H1 (cell line): ENCODE measurements at regions not wholly inside any gene's neighbourhood (a gene's known extent, or its start where the extent isn't known, plus 50 kb on each side); places are given as distances from the start of the nearest gene placed in this dataset.

ENCODE experiments used
- CTCF ChIA-PET: fragments of 300-600 bp; sonication (Branson Sonifier 250); formaldehyde crosslinking; loops from one replicate; lab custom pipeline; 2021; ENCODE audit not compliant: partially characterized antibody; lab: Charles Lee
- POLR2A ChIA-PET: fragments of 300-600 bp; sonication (Branson Sonifier 250); formaldehyde crosslinking; loops from one replicate; lab custom pipeline; 2021; ENCODE audit warnings: inconsistent platforms; ENCODE audit not compliant: partially characterized antibody; lab: Charles Lee
- DNase-seq, 2 experiments: peaks; one replicate each; pipeline versions ENCODE4 v3.0.0 to v3.0.0-alpha.2; 2010 to 2022; ENCODE audit warnings: low spot score in 2 of 2, low read depth in 1 of 2, mixed read lengths in 1 of 2
- FAIRE-seq: peaks from 2 replicates; lab custom pipeline; 2011; peaks lifted over from hg19 to GRCh38; lab: Jason Lieb, UNC
- H2AFZ ChIP-seq: 2 replicates; pipeline ENCODE4 v1.8.1; 2012; ENCODE audit warnings: low read length, inconsistent platforms
- H2AK5ac ChIP-seq: 2 replicates; pipeline ENCODE4 v1.6.1; 2013; ENCODE audit warnings: low read depth, low read length
- H2BK120ac ChIP-seq: replicated peaks from 2 replicates; pipeline ENCODE3; 2013; ENCODE audit warnings: low read depth, low read length, inconsistent platforms
- H2BK12ac ChIP-seq: 2 replicates; pipeline ENCODE4 v1.6.1; 2013; ENCODE audit warnings: low read depth, low read length
- H2BK15ac ChIP-seq: 2 replicates; pipeline ENCODE4 v1.6.1; 2013; ENCODE audit warnings: low read length
- H2BK20ac ChIP-seq: 2 replicates; pipeline ENCODE4 v1.6.1; 2013; ENCODE audit warnings: low read length
- H2BK5ac ChIP-seq: 2 replicates; pipeline ENCODE4 v1.6.1; 2013; ENCODE audit warnings: low read depth, low read length
- H3K14ac ChIP-seq: 2 replicates; pipeline ENCODE4 v1.6.1; 2013; ENCODE audit warnings: inconsistent platforms; ENCODE audit not compliant: insufficient read length
- H3K18ac ChIP-seq: 2 replicates; pipeline ENCODE4 v1.6.1; 2013; ENCODE audit warnings: low read length; ENCODE audit errors: extremely low read depth
- H3K23ac ChIP-seq: 2 replicates; pipeline ENCODE4 v1.6.1; 2013; ENCODE audit warnings: inconsistent platforms; ENCODE audit not compliant: insufficient read length
- H3K23me2 ChIP-seq: 2 replicates; pipeline ENCODE4 v1.6.1; 2013; ENCODE audit warnings: low read depth, low read length
- H3K27ac ChIP-seq: 2 replicates; pipeline ENCODE4 v1.6.1; 2011; ENCODE audit warnings: low read depth, low read length, inconsistent platforms
- H3K27me3 ChIP-seq, 4 experiments: replicated peaks in 1 of 4; 1 replicate in 1 of 4; 2 replicates in 3 of 4; pipeline versions ENCODE4 v1.6.1 to v1.8.1; 2011 to 2013; ENCODE audit warnings: low read length in 3 of 4, mild to moderate bottlenecking in 3 of 4, inconsistent platforms in 2 of 4, mixed read lengths in 2 of 4, moderate library complexity in 1 of 4; ENCODE audit not compliant: control insufficient read depth in 3 of 4, insufficient read depth in 3 of 4; ENCODE audit errors: extremely low read depth in 1 of 4
- H3K36me3 ChIP-seq, 4 experiments: 2 replicates each; pipeline versions ENCODE4 v1.6.1 to v1.8.1; 2011 to 2013; ENCODE audit warnings: mild to moderate bottlenecking in 4 of 4, low read length in 3 of 4, moderate library complexity in 2 of 4, control low read depth in 1 of 4, inconsistent platforms in 1 of 4; ENCODE audit not compliant: insufficient read depth in 4 of 4, control insufficient read depth in 2 of 4
- H3K4ac ChIP-seq: replicated peaks from 2 replicates; pipeline ENCODE3; 2013; ENCODE audit warnings: low read length, low read depth, mixed read lengths, inconsistent platforms; ENCODE audit not compliant: insufficient read length
- H3K4me1 ChIP-seq, 4 experiments: replicated peaks in 1 of 4; 1 replicate in 1 of 4; 2 replicates in 3 of 4; pipeline versions ENCODE4 v1.6.1 to v1.8.1; 2011 to 2013; ENCODE audit warnings: low read length in 3 of 4, inconsistent platforms in 2 of 4, mixed read lengths in 1 of 4; ENCODE audit not compliant: insufficient read depth in 4 of 4, control insufficient read depth in 3 of 4
- H3K4me2 ChIP-seq, 2 experiments: 2 replicates each; pipeline versions ENCODE4 v1.6.1 to v1.8.1; 2011 to 2013; ENCODE audit warnings: low read depth in 2 of 2, low read length in 2 of 2, control low read depth in 1 of 2, inconsistent platforms in 1 of 2, mild to moderate bottlenecking in 1 of 2; ENCODE audit not compliant: insufficient read depth in 1 of 2
- H3K4me3 ChIP-seq, 4 experiments: fragments of 200-600, 300-600 bp in 1 of 4; sonication (generic), shearing (Covaris generic), sonication (Bioruptor Twin) in 1 of 4; 2 replicates each; pipeline versions ENCODE4 v1.5.1 to v1.8.1; 2011 to 2016; ENCODE audit warnings: low read length in 4 of 4, low read depth in 3 of 4, control low read depth in 2 of 4, inconsistent platforms in 2 of 4, mild to moderate bottlenecking in 2 of 4, mixed read lengths in 1 of 4, moderate library complexity in 1 of 4; ENCODE audit not compliant: insufficient read depth in 2 of 4; ENCODE audit errors: extremely low read depth in 1 of 4
- H3K56ac ChIP-seq: replicated peaks from 2 replicates; pipeline ENCODE3; 2013; ENCODE audit warnings: low read depth, mild to moderate bottlenecking, mixed read lengths, low read length, inconsistent platforms; ENCODE audit not compliant: insufficient read length
- H3K79me1 ChIP-seq: 2 replicates; pipeline ENCODE4 v1.6.1; 2013; ENCODE audit warnings: low read depth, low read length, control low read depth
- H3K79me2 ChIP-seq, 2 experiments: 2 replicates each; pipeline versions ENCODE4 v1.6.1 to v1.8.1; 2012 to 2013; ENCODE audit warnings: low read length in 2 of 2, mild to moderate bottlenecking in 2 of 2, inconsistent platforms in 1 of 2; ENCODE audit not compliant: insufficient read depth in 2 of 2, control insufficient read depth in 1 of 2
- H3K9ac ChIP-seq, 4 experiments: replicated peaks in 1 of 4; 1 replicate in 1 of 4; 2 replicates in 3 of 4; pipeline versions ENCODE4 v1.6.1 to v1.8.1; 2011 to 2013; ENCODE audit warnings: low read depth in 3 of 4, low read length in 3 of 4, control low read depth in 2 of 4, mild to moderate bottlenecking in 2 of 4, moderate library complexity in 2 of 4, inconsistent platforms in 1 of 4; ENCODE audit errors: extremely low read depth in 1 of 4
- H3K9me3 ChIP-seq, 2 experiments: 2 replicates each; pipeline versions ENCODE4 v1.6.1 to v1.8.1; 2012 to 2013; ENCODE audit warnings: mild to moderate bottlenecking in 2 of 2, moderate library complexity in 2 of 2, control low read depth in 1 of 2, inconsistent platforms in 1 of 2, low read depth in 1 of 2, low read length in 1 of 2, mixed read lengths in 1 of 2; ENCODE audit not compliant: insufficient read depth in 2 of 2
- H4K20me1 ChIP-seq, 2 experiments: replicated peaks in 1 of 2; 2 replicates each; pipeline versions ENCODE3 to v1.8.1; 2011 to 2013; ENCODE audit warnings: inconsistent platforms in 2 of 2, low read length in 2 of 2, mild to moderate bottlenecking in 1 of 2; ENCODE audit not compliant: insufficient read depth in 2 of 2, control insufficient read depth in 1 of 2
- H4K5ac ChIP-seq: 2 replicates; pipeline ENCODE4 v1.6.1; 2013; ENCODE audit warnings: low read length, low read depth, mixed read lengths, inconsistent platforms; ENCODE audit not compliant: insufficient read length
- H4K8ac ChIP-seq: 2 replicates; pipeline ENCODE4 v1.8.0; 2013; ENCODE audit warnings: mild to moderate bottlenecking, moderate library complexity, low read length, inconsistent platforms; ENCODE audit not compliant: insufficient read depth; ENCODE audit errors: extremely low read depth
- H4K91ac ChIP-seq: replicated peaks from 2 replicates; pipeline ENCODE3; 2013; ENCODE audit warnings: low read length, mixed read lengths, inconsistent platforms; ENCODE audit not compliant: insufficient read length
- ATF3 ChIP-seq: IDR thresholded peaks from 2 replicates; pipeline ENCODE4 v1.6.1; 2011; ENCODE audit warnings: low read depth, mild to moderate bottlenecking, low read length; ENCODE audit not compliant: insufficient read depth
- BRCA1 ChIP-seq: IDR thresholded peaks from 2 replicates; pipeline ENCODE4 v1.6.1; 2012; ENCODE audit warnings: low read depth, low read length, improper control_type of control experiment
- CREB1 ChIP-seq: IDR thresholded peaks from 2 replicates; pipeline ENCODE4 v1.6.1; 2012; ENCODE audit warnings: inconsistent platforms
- CTCF ChIP-seq, 3 experiments: IDR thresholded peaks; 1 replicate in 2 of 3; 2 replicates in 1 of 3; pipeline versions ENCODE4 v1.5.1 to v1.6.1; 2011; ENCODE audit warnings: low read length in 3 of 3, mild to moderate bottlenecking in 3 of 3, inconsistent platforms in 2 of 3, low read depth in 1 of 3, moderate library complexity in 1 of 3; ENCODE audit not compliant: insufficient read depth in 1 of 3; ENCODE audit errors: control extremely low read depth in 1 of 3
- EZH2 ChIP-seq: fragments of 200-600 bp; sonication (generic); IDR thresholded peaks from 2 replicates; pipeline ENCODE4 v1.7.1; 2012; ENCODE audit warnings: low read depth, mild to moderate bottlenecking, moderate library complexity, low read length, inconsistent platforms; ENCODE audit not compliant: severe bottlenecking
- GABPA ChIP-seq: IDR thresholded peaks from 2 replicates; pipeline ENCODE4 v1.6.1; 2011; ENCODE audit warnings: mild to moderate bottlenecking, low read length, moderate library complexity, borderline replicate concordance; ENCODE audit not compliant: insufficient read depth
- PHF8 ChIP-seq: fragments of 200-600 bp; sonication (generic); conservative IDR thresholded peaks from 2 replicates; pipeline ENCODE4 v1.7.1; 2012; ENCODE audit warnings: low read depth, mild to moderate bottlenecking, inconsistent platforms, low read length, moderate library complexity
- RAD21 ChIP-seq, 2 experiments: IDR thresholded peaks in 1 of 2; conservative IDR thresholded peaks in 1 of 2; 2 replicates each; pipeline ENCODE4 v1.6.1; 2011; ENCODE audit warnings: low read depth in 2 of 2, low read length in 2 of 2, improper control_type of control experiment in 1 of 2, inconsistent platforms in 1 of 2, mild to moderate bottlenecking in 1 of 2, moderate library complexity in 1 of 2
- RNF2 ChIP-seq: fragments of 200-900, 300-1000 bp; sonication (generic); IDR thresholded peaks from 2 replicates; pipeline ENCODE4 v1.7.1; 2016; ENCODE audit warnings: borderline replicate concordance, low read depth, mild to moderate bottlenecking, antibody characterized with exemption, low read length; ENCODE audit not compliant: poor library complexity, severe bottlenecking; ENCODE audit errors: missing control alignments
- SP1 ChIP-seq: IDR thresholded peaks from 2 replicates; pipeline ENCODE4 v1.6.1; 2011; ENCODE audit warnings: low read depth, low read length
- WGBS, 2 experiments: shearing (Covaris generic) in 1 of 2; methylation state at CpG; one replicate each; pipeline versions ENCODE4 v1.1.6 to v1.1.7; 2013 to 2015; ENCODE audit warnings: low lambda C conversion rate in 2 of 2, mixed read lengths in 2 of 2, inconsistent platforms in 1 of 2, low coverage in 1 of 2, missing lambda C conversion rate in 1 of 2; ENCODE audit not compliant: insufficient replicate concordance in 2 of 2, insufficient coverage in 1 of 2, insufficient read length in 1 of 2; ENCODE audit errors: extremely low coverage in 1 of 2, missing lambda C conversion rate in 1 of 2; 5-methylcytosine and 5-hydroxymethylcytosine counted together

GRCh38 chr17:34163646-34164045 is 91.4 kb upstream of the CCL2 start:
- Histone ChIP-seq H3K79me1 (peaks cover 2% of the 10 kb centered on the region; the same call in 1 of the 2 replicates), H4K5ac (no peak overlapping the region), H2BK120ac (no peak overlapping the region), H4K91ac (no peak overlapping the region), H2AFZ (no peak overlapping the region), H3K23me2 (no peaks in the 10 kb centered on the region), H3K18ac (no peak overlapping the region), H3K4me2 (no peak overlapping the region), H3K9ac (no peak overlapping the region), H3K27me3 (no peaks in the 10 kb centered on the region), H2BK20ac (no peak overlapping the region), H3K36me3 (no peaks in the 10 kb centered on the region), H2BK12ac (no peak overlapping the region), H3K14ac (no peak overlapping the region), H3K56ac (no peak overlapping the region), H3K79me2 (no peaks in the 10 kb centered on the region), H2BK5ac (no peak overlapping the region), H4K8ac (no peak overlapping the region), H3K4me3 (no peak overlapping the region), H4K20me1 (no peaks in the 10 kb centered on the region), H2BK15ac (no peak overlapping the region), H3K4me1 (peaks cover 0 to 3% (median 0%) of the 10 kb centered on the region in 4 experiments; a peak in 1 of 7 replicates), H3K27ac (no peak overlapping the region), H3K4ac (no peak overlapping the region), H2AK5ac (no peak overlapping the region), H3K9me3 (no peaks in the 10 kb centered on the region), H3K23ac (no peak overlapping the region)
- DNase-seq (peak in 1 of 2 experiments; percentile 52), FAIRE-seq (peak; percentile 95)
- ChIA-PET POLR2A (interaction anchor here (2.4 kb wide), 1 partner anchor 12 kb away, joined by 6 read pairs; no protein-coding TSS in a partner anchor), CTCF (interaction anchor here (0.8 to 9.8 kb wide), 20 partner anchors 9 to 446 kb away, joined by 3 to 91 read pairs (median 8); partner anchors contain the start of gene CCL1)
- WGBS, 2 experiments = 48% methylated on average over 6 of the region's 6 CpGs; no CpG with 5 or more reads in 1 of the 2 experiments
- TF ChIP-seq ATF3 (no peak), BRCA1 (no peak), CREB1 (no peak), GABPA (no peak), RNF2 (no peak), RAD21 (IDR thresholded peaks at IDR 0.05 in 1 of 2, conservative IDR thresholded peaks at IDR 0.05 in 1 of 2; ENCODE audit: low read depth in 2 of 2, low read length in 2 of 2) (peak; percentile 94), PHF8 (no peak), CTCF (IDR thresholded peaks at IDR 0.05; ENCODE audit: control extremely low read depth in 1 of 3, insufficient read depth in 1 of 3, low read depth in 1 of 3, low read length in 3 of 3) (peak; percentile 81 to 85 (median 83)), SP1 (no peak), EZH2 (no peak)
